Upper lobe of left lung (tissue), 4 donors: ENCODE measurements at regions not wholly inside any gene's neighbourhood (a gene's known extent, or its start where the extent isn't known, plus 50 kb on each side); places are given as distances from the start of the nearest gene placed in this dataset.

Experiments used
- CTCF ChIP-seq, 6 experiments: fragments of 450-650 bp in 4 of 6; fragments of 200-600 bp in 2 of 6; sonication (generic) in 2 of 6; IDR thresholded peaks; one replicate each; pipeline ENCODE4 v1.5.1; 2016 to 2019; ENCODE audit warnings: antibody characterized with exemption in 6 of 6
- POLR2A ChIP-seq, 4 donors: fragments of 450-650 bp; IDR thresholded peaks; one replicate each; pipeline ENCODE4 v1.5.1; 2016 to 2017; ENCODE audit warnings: antibody characterized with exemption in 4 of 4, mild to moderate bottlenecking in 2 of 4
- POLR2AphosphoS5 ChIP-seq, 2 donors: sonication (generic); formaldehyde crosslinking; IDR thresholded peaks; one replicate each; pipeline ENCODE4 v1.5.1; 2017; ENCODE audit warnings: antibody characterized with exemption in 2 of 2

- no peak for TF ChIP-seq CTCF (IDR thresholded peaks at IDR 0.05)
- no peak for TF ChIP-seq POLR2A (IDR thresholded peaks at IDR 0.05)
- no peak for TF ChIP-seq POLR2AphosphoS5 (IDR thresholded peaks at IDR 0.05)
Observed at GRCh38 chr5:138700581-138701362, 52.5 kb upstream of the CTNNA1 start.
